ENCODE measurements at regions not wholly inside any gene's neighbourhood (a gene's known extent, or its start where the extent isn't known, plus 50 kb on each side); places are given as distances from the start of the nearest gene placed in this dataset.
A peak's percentile ranks its signal among the peaks of the same experiment; 100 is the strongest.

DNA sequence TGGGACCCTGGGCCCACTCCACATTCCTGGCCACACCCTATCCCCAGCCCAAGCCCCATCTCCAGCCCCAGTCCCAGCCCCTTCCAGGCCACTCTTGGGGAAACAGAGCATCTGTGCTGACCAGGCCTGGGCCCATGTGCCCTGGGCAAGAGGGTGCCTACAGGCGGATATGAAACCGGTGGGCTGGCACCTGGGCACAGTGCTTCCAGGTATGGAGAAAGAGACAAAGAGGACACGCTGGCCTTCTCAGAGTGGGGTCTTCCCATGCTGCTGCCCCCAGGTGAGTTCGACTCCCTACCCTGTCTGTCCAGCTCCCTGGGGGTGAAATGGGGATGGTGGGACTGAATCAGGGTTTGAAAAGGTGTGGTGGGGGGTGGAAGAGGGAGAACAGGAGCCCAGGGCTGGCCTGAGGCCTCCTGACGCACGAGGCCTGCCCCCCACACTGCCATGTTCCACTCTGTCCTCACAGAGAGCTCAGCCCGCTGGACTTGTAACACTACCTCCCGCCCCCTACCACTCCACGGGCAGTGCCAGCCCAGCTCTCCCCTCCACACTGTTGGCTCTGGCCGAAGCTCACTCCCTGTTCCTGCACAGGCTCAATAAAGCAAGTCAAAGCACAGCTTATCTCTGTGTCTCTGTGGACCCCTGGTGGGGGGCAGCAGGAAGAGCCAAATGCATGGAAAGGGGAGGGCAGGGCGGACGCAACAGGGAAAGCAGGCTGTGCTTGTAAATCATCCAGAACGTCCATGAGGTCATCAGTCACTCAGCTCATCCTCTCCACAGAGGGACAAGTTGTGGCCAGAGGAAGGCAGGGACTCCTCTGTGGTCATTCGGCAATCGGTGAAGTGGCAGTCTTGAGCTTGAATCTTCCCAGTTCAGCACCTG is 71.1 kb upstream of the TMEM97 start:
- Histone ChIP-seq H3K27me3 (ENCODE audit: control insufficient read depth in 2 of 2, insufficient read depth in 2 of 2, low read length in 2 of 2) (peaks cover 0 to 18% of the 10 kb centered on the region in 2 experiments; a peak in 2 of 5 replicates), H4K20me1 (replicated peaks; ENCODE audit: control insufficient read depth, insufficient read depth, low read length) (no peaks in the 10 kb centered on the region), H3K9me3 (replicated peaks; ENCODE audit: control insufficient read depth, insufficient read depth, low read depth, low read length) (no peaks in the 10 kb centered on the region), H3K4me2 (ENCODE audit: insufficient read depth, low read length) (no peak overlapping the region), H3K79me2 (ENCODE audit: control insufficient read depth, insufficient read depth, low read length) (no peaks in the 10 kb centered on the region), H3K9ac (ENCODE audit: insufficient read depth in 1 of 2, low read depth in 2 of 2, low read length in 2 of 2) (0 out of 4 replicates have a peak overlapping the region, but pooled peaks of 1 of the 2 experiments have one; percentile 8), H3K4me3 (no peak overlapping the region), H3K9me1 (ENCODE audit: control insufficient read depth, insufficient read depth, low read length) (peaks cover 2% of the 10 kb centered on the region), H3K36me3 (ENCODE audit: control insufficient read depth, insufficient read depth, low read length) (no peaks in the 10 kb centered on the region), H3K4me1 (replicated peaks in 1 of 2; ENCODE audit: control insufficient read depth in 2 of 2, insufficient read depth in 2 of 2, low read length in 2 of 2) (peaks cover 0 to 24% of the 10 kb centered on the region in 2 experiments; a peak in 4 of 5 replicates), H3K27ac (ENCODE audit: extremely low read depth, low read depth, low read length) (no peak overlapping the region), H2AFZ (ENCODE audit: low read depth, low read length) (no peak overlapping the region)
- 37% methylated on average over 12 of the region's 15 CpGs for WGBS (ENCODE audit: insufficient coverage, low coverage, missing lambda C conversion rate)
- DNase-seq (ENCODE audit: extremely low read depth in 1 of 4, low spot score in 3 of 4) (peak in 2 of 4 experiments; percentile 23 to 41), FAIRE-seq (no peak), ATAC-seq (peak; percentile 13; the same call in 1 of the 3 replicates)
- ChIA-PET CTCF (ENCODE audit: low intra/inter-chr PET ratio) (no interaction called here), POLR2A (interaction anchor here (1.1 to 1.5 kb wide), 2 partner anchors 12 to 207 kb away, joined by 3 to 4 read pairs; no protein-coding TSS in a partner anchor)
- in situ Hi-C loops (cut with MboI) (no loop called here), intact Hi-C loops (cut with micrococcal nuclease) (no loop called here)
- no TSS peak for BruUV-seq (replicated peaks)
- TF ChIP-seq, protein P1, sequence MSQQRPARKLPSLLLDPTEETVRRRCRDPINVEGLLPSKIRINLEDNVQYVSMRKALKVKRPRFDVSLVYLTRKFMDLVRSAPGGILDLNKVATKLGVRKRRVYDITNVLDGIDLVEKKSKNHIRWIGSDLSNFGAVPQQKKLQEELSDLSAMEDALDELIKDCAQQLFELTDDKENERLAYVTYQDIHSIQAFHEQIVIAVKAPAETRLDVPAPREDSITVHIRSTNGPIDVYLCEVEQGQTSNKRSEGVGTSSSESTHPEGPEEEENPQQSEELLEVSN (IDR thresholded peaks at IDR 0.05; ENCODE audit: borderline replicate concordance in 1 of 2, extremely low read depth in 1 of 2, insufficient read depth in 1 of 2, insufficient read length in 1 of 2, low read depth in 1 of 2, low read length in 1 of 2, poor library complexity in 1 of 2, severe bottlenecking in 1 of 2) = no peak
- TF ChIP-seq, protein P2, sequence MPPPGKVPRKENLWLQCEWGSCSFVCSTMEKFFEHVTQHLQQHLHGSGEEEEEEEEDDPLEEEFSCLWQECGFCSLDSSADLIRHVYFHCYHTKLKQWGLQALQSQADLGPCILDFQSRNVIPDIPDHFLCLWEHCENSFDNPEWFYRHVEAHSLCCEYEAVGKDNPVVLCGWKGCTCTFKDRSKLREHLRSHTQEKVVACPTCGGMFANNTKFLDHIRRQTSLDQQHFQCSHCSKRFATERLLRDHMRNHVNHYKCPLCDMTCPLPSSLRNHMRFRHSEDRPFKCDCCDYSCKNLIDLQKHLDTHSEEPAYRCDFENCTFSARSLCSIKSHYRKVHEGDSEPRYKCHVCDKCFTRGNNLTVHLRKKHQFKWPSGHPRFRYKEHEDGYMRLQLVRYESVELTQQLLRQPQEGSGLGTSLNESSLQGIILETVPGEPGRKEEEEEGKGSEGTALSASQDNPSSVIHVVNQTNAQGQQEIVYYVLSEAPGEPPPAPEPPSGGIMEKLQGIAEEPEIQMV (tag; conservative IDR thresholded peaks at IDR 0.05; ENCODE audit: low read depth) = peak; percentile 81
- TF ChIP-seq, protein P3, sequence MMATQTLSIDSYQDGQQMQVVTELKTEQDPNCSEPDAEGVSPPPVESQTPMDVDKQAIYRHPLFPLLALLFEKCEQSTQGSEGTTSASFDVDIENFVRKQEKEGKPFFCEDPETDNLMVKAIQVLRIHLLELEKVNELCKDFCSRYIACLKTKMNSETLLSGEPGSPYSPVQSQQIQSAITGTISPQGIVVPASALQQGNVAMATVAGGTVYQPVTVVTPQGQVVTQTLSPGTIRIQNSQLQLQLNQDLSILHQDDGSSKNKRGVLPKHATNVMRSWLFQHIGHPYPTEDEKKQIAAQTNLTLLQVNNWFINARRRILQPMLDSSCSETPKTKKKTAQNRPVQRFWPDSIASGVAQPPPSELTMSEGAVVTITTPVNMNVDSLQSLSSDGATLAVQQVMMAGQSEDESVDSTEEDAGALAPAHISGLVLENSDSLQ (IDR thresholded peaks at IDR 0.05) = peak; percentile 93
- TF ChIP-seq JUND (IDR thresholded peaks at IDR 0.05; ENCODE audit: borderline replicate concordance, low read depth, low read length) (peak; percentile 57; the same call in 1 of the 2 replicates), JUND (tag; IDR thresholded peaks at IDR 0.05; ENCODE audit: borderline replicate concordance, low read depth, low read length) (no peak; the same call in 2 of the 3 replicates), MEIS2 (IDR thresholded peaks at IDR 0.05; ENCODE audit: partially characterized antibody) (peak; percentile 95), ILK (tag; IDR thresholded peaks at IDR 0.05; ENCODE audit: borderline replicate concordance, low read depth) (no peak)
- TF ChIP-seq, protein P4, sequence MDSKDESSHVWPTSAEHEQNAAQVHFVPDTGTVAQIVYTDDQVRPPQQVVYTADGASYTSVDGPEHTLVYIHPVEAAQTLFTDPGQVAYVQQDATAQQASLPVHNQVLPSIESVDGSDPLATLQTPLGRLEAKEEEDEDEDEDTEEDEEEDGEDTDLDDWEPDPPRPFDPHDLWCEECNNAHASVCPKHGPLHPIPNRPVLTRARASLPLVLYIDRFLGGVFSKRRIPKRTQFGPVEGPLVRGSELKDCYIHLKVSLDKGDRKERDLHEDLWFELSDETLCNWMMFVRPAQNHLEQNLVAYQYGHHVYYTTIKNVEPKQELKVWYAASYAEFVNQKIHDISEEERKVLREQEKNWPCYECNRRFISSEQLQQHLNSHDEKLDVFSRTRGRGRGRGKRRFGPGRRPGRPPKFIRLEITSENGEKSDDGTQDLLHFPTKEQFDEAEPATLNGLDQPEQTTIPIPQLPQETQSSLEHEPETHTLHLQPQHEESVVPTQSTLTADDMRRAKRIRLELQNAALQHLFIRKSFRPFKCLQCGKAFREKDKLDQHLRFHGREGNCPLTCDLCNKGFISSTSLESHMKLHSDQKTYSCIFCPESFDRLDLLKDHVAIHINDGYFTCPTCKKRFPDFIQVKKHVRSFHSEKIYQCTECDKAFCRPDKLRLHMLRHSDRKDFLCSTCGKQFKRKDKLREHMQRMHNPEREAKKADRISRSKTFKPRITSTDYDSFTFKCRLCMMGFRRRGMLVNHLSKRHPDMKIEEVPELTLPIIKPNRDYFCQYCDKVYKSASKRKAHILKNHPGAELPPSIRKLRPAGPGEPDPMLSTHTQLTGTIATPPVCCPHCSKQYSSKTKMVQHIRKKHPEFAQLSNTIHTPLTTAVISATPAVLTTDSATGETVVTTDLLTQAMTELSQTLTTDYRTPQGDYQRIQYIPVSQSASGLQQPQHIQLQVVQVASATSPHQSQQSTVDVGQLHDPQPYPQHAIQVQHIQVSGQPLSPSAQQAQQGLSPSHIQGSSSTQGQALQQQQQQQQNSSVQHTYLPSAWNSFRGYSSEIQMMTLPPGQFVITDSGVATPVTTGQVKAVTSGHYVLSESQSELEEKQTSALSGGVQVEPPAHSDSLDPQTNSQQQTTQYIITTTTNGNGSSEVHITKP (IDR thresholded peaks at IDR 0.05; ENCODE audit: partially characterized antibody) = peak; percentile 50
